ENCODE measurements at regions not wholly inside any gene's neighbourhood (a gene's known extent, or its start where the extent isn't known, plus 50 kb on each side); places are given as distances from the start of the nearest gene placed in this dataset.

GRCh38 chr14:42229976-42230375 lies 623.3 kb downstream of the LRFN5 start:
- H3K4me3 ChIP-seq (ENCODE audit: low read depth, low read length), result no peak overlapping the region
- TF ChIP-seq CTCF (IDR thresholded peaks at IDR 0.05; ENCODE audit: insufficient read depth, low read depth, low read length), result no peak
- DNase-seq (ENCODE audit: low read depth), result no peak

- no peak for TF ChIP-seq CTCF (IDR thresholded peaks at IDR 0.05; ENCODE audit: insufficient read depth, low read depth, low read length)
- H3K4me3 ChIP-seq (ENCODE audit: low read depth, low read length), result no peak overlapping the region
- DNase-seq (ENCODE audit: low read depth), result no peak
These were observed 622.6 kb downstream of the LRFN5 start for GRCh38 chr14:42229294-42229693.

GRCh38 chr14:42228611-42229010 lies 621.9 kb downstream of the LRFN5 start:
- no peak for DNase-seq (ENCODE audit: low read depth)
- no peak overlapping the region for H3K4me3 ChIP-seq (ENCODE audit: low read depth, low read length)
- no peak for TF ChIP-seq CTCF (IDR thresholded peaks at IDR 0.05; ENCODE audit: insufficient read depth, low read depth, low read length)

GRCh38 chr14:42224053-42224888 lies 617.6 kb downstream of the LRFN5 start:
- no peak overlapping the region for H3K4me3 ChIP-seq (ENCODE audit: low read depth, low read length)
- TF ChIP-seq CTCF (IDR thresholded peaks at IDR 0.05; ENCODE audit: insufficient read depth, low read depth, low read length), result peak; percentile 78
- DNase-seq (ENCODE audit: low read depth), result peak; percentile 67

GRCh38 chr14:42222924-42223471 lies 616.3 kb downstream of the LRFN5 start:
- no peak for TF ChIP-seq CTCF (IDR thresholded peaks at IDR 0.05; ENCODE audit: insufficient read depth, low read depth, low read length)
- DNase-seq (ENCODE audit: low read depth), result peak; percentile 36
- H3K4me3 ChIP-seq (ENCODE audit: low read depth, low read length), result no peak overlapping the region

GRCh38 chr14:42214981-42215491 lies 608.4 kb downstream of the LRFN5 start:
- peak; percentile 60 for DNase-seq (ENCODE audit: low read depth)
- no peak overlapping the region for H3K4me3 ChIP-seq (ENCODE audit: low read depth, low read length)
- TF ChIP-seq CTCF (IDR thresholded peaks at IDR 0.05; ENCODE audit: insufficient read depth, low read depth, low read length), result no peak

Data from fibroblast of villous mesenchyme (primary cell).